ENCODE measurements at regions not wholly inside any gene's neighbourhood (a gene's known extent, or its start where the extent isn't known, plus 50 kb on each side); places are given as distances from the start of the nearest gene placed in this dataset.

DNA sequence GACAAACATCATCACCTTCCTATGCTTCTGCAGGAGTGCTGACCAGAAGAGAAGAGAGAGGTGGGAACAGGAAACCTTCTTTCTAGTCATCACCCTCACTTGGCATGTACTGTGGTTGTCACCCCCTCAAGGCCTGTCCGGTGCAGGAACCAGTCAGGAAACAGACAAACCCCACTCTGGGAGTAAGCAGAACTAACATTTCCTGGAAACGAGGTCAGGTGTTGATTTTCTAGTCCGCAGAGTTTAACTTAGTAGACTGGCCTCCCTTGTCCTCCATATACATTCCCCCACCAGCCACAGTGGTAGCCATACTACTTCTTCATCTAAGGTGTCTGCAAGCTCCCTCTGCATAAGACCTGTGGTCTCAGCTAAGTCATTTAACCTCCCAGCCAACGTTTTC, 80.7 kb upstream of the NCAM1 start:
- DNase-seq = no peak

DNA sequence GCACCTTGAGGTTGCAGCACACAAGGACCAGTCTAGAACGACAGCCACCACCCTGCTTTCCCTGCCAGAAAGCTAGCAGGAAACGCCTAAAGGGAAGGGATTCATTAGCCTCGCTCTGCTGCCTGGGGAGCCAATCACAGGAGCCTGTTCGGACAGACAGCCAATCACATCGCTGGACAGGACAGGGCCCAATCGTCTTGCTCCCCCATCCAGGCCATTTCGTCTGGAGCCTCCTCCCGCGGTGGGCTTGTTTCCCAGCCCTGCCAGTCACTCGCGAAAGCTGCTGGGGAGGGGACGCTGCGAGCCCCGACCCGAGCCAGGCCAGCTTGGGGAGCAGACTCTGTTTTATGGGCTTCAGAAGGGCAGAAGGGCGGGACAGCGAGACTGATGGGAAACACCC, 79.8 kb upstream of the NCAM1 start:
- no peak for DNase-seq

DNA sequence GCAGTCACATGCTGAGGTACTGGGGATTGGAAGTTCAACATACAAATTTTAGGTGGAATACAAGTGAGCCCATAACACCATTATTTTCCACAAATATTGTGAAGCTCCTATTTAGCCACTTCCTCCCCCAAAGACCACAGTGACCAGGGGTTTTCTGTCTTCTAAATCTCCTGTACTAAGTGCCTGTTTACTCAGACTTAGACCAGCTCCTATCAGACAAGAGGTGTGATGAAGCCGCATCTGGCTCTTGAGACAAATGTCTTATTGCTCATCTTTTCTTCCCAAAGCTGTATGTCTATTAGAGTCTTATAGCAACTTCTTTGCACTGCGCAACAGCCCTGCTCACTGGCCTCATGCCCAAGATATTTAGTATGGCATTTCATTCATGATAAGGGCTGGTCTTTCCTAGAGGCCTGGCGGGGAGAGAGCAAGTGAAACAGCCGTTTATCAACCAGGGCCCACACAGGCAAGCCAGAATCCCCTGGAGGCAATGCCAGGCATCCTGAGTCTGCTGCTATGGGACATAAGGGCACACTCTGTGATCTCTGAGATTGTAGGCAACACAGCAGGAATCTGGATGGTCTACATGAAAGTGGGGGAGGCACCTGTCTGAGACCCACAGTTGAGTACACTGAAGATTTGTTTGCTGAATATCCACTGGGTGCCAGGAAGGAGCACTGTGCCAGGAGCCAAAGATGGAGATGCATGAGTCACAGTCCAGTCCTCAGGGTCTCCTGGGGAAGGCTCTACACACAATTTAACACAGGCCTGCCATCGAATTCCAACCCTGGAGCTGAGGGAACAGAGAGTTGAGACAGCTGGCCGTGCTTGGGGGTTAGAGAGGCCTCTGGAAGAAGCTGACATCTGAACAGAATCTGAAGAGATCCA, 78.5 kb upstream of the NCAM1 start:
- no peak for DNase-seq

DNA sequence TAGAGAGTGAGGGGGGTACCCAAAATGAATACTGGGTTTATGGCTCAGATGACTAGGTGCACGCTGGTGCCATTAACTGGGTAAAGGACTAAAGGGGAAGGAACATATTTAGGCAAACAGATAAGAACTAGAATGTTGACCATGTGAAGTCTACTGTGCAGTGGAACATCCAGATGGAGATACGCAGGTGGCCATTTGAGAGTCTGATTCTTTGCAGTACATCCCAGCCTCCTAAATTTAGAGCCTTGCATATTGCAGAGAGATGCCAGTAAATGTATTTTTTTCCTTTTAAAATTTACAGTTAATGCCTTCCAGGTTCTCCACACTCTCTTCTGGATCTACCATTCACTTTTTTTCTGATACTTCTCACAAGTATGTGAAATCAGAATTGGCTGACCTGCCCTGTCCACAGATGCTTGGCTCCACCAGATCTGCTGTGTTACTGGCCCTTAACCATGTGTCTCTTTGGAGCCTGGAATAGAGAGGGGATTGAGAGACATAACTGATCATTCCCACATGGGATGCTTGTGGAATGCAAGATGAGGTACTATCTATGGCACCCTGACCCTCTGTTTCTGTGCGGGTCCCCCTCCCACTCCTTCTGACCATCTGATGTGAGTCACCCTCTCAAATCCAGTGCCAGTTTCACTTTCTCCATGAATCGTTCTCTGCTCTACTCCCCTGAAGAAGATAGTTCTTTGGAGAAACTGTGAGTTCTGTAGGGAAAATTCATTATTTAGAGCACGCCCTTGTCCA, 77.0 kb upstream of the NCAM1 start:
- DNase-seq = no peak

DNA sequence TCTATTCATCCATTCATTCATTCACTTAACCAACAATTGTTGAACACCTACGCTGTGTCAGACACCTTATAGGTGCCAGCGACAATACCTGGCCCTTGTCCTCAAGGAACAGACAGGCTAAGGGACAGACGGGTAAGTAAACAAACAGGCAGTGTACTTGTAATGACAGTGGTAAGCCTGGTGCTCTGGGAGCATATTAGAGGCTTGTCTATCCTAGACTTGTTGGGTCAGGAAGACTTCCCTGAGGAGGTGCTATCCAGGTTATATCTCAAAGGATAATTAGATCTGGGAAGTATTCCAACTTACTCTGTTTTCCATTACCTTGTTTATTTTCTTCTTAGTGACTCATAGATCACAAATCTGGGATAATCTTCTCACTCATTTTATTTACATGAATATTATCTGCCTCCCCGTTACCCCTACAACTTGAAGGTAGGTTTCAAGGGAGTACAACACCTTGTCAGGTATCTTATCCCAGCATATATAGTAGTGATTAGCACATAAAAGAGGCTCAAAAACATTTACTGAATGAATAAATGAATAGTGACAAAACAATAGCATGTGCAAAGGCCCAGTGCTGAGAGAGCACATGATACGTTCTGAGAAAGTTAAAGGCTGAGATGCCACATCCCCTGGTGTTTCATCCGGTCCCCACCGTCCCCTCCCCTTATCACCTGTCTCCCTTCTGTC, 75.3 kb upstream of the NCAM1 start:
- DNase-seq = no peak

DNA sequence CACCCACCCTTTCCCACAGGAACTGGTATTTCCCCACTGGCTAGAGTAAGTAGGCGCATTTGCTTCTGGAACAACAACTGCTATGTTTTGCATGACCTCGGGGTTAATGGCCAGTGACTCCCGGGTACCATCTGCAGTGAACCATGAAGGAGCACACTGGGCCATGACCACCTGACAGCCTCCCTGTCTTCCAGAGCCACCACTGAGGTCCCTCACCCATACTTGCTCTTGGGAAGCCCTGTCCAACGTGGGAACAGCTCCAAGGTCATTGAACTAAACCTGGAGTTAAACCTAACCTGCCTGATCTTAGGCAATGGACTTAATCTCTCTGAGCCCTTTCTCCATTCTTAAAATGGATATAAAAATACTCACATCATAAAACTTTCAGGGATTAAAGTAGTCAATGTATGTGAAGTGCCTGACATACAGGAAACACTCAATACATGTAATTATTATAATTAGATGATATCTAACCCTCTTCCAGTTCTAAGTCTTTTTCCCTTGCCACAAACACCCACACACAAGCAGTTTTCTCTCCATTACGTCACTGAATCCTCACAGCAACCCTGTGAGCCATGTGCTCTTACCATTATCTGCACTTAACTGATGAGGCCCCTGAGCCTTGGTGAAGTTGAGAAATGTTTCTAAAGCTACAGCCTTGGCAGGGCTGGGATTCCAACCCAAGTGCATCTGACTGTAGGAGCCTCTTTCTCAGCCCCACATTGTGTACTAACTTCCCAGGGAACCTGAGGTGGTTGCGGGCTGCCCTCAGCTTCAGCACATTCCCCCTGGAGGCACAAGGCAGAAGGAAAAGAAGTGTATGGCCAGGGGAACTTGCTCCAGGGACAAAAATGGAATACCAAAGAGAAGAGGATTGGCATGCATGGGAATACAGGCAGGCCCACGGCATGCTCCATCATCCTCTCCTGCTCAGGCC, 74.5 kb upstream of the NCAM1 start:
- DNase-seq = no peak

DNA sequence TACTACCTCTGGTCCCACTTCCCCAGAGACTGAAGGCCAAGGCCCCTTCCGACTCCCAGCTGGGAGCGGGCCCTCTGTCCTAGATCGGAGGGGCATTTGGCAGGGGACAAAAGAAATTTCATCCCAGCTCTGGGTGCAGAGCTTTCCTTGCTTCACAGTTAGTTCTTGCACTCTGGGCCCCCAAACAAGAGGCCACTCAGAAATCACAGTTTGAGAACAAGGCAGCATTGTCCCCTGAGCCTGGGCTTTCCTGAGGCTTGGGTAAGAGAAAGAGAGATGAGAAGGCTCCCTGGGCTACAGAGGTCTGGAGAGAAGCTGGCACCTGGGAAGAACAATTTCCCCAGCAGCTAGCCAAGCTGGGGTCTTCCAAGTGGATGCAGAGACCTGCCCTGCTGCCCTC, 71.8 kb upstream of the NCAM1 start:
- no peak for DNase-seq

DNA sequence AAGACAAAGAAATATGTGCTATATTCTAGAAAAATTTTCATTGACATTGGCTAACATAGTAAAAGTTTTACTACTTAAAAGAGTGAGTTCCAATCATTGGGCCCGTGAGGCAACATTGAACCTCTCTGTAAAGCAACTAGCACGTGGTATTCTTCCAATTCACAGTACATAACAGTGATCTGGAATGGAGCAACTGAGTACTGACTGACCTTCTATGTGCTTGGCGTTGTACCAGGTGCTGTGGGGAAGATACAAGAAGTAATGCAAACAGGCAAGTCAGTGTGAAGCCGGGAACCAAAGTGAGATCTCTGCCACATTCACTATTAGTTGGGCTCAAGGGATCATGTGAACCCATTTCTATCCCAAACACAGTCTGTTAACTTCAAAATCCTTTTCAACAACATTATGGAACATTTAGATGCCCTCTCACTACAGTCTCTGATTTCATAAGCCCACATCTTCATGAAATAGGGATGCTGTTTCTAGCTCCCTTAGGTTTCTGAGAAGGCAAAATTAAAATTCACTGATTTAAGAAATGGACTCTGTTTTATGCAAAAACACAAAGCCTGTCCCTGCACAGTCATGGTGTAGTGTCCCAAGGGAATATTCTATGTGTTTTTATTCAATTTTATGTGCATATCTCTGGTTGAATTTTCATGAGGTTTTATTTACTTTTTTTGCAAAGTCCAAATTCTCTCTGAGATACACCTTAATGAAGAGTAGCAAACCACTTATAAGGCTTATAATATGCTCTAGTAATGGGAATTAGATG, 61.8 kb upstream of the NCAM1 start:
- DNase-seq = no peak

DNA sequence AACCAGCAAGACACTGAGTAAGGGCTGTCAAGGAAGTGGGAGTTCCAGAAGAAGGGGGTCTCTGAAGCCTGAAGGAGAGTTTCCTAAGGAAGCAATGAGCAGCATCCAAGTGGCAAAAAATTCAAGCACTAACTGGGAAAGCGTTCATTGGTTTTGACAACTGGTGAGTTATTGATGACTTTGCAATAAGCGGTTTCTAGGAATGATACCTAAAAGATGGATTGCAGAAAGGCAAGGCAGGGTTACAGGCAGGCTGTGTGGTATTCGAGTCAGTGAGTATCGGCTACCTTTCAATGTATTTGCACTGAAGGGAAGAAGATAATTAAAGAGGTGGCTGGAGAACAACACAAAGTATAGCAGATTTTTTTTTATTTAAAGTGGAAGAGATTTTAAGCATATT, 59.3 kb upstream of the NCAM1 start:
- no peak for DNase-seq

DNA sequence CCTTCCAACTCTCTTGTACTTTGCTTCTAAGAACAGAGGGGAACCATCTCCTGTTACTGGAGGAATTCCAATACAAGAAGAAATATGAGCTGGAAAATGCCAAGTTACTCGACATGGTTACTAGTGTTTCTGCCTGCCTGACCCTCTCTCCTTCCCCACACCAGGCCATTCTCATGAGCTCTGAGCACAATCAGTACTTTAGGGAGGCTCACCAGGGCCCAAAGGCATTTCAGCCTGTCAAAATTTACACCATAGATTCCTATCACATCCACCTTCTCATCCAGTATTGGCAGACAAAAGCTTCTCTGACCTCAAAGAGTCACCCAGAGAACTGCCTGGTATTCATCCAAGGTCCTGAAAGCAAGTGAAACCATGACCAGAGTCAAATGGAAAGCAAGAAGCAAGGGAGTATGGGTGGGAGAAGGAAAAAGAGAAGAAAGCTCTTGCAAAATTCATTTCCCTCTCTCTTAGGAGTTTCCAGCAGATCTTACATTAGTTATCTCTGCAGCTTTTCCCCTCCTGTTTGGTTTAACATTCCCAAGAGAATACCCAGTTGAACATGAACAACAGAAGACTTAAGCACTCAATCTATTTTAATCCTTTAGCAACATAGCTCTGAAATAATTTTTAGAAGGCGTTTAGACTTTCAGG, 58.7 kb upstream of the NCAM1 start:
- DNase-seq = no peak

DNA sequence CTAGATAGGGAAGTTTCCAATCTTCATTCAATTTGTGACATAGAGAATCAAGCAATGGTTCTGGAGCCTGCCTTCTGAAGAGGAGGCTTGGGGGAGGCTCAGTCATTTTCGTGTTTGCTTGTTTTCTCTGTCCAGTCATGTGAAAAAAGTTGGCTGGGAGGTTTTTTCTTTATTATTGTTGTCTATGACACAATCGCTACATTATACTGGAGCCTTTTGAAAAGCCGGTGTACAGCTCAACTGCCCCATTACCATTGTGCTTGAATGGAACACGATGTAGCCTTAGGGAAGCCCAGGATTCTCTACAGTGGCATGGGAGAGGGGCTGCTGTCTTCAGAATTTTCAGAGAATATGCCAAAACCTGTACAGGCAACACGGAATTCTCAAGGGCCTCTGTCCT, 57.9 kb upstream of the NCAM1 start:
- DNase-seq = no peak

DNA sequence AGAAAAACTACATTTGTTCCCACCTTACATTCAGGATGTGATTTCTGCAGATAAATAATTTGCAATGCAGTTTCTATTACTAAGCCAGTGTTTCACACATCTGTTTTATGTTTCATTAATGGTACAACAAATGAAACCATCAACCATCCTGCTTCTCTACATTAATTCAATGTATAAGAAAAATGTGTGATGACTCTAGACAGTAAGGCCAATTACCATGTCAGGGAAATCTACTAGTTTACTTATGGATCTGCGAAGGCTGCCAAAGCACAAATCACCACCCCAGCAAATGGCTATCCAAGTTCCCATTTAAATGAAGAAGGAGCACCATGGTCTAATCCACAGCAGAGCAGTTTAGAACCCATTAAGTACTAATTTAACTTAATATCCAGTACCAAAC, 50.1 kb upstream of the NCAM1 start:
- DNase-seq = no peak

Measured in activated effector memory CD4-positive, alpha-beta T cell treated with Interleukin-2 at 50 U/mL for 16 hours (primary cell).